ENCODE measurements at regions not wholly inside any gene's neighbourhood (a gene's known extent, or its start where the extent isn't known, plus 50 kb on each side); places are given as distances from the start of the nearest gene placed in this dataset.
"Not testable (repeated sequence)": the region's sequence is repeated elsewhere in the genome, so short reads cannot be mapped to it uniquely, and the experiment has no call there.

DNA sequence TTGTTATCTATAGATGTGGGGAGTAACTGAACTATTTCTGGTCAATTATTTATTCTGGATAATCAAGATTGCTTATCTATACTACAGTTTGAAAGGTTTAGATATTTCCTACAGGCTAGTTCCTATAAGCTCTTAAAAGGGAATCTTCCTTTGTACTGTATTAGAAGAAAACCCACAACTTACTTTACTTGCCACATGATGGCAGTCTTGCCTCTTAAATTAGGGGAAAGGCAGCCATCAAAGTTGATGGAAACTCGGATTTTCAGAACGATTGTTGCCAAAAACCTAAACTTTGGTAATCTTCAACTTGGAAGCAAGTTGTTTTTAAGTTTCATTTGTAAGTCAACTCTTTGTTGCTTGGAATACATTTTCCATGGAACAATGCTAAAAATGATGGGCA, 77.2 kb upstream of the AGTPBP1 start:
- H3K4me1 ChIP-seq (ENCODE audit: control insufficient read depth, low read length); H3K4me2 ChIP-seq (ENCODE audit: low read length); H4K20me1 ChIP-seq (ENCODE audit: control insufficient read depth, insufficient read depth, low read depth, low read length); H3K9me3 ChIP-seq (ENCODE audit: control insufficient read depth, insufficient read depth, low read length); H3K79me2 ChIP-seq (ENCODE audit: control insufficient read depth, low read length); H3K27me3 ChIP-seq (ENCODE audit: control insufficient read depth, low read length); H3K9me2 ChIP-seq (replicated peaks; ENCODE audit: control insufficient read depth, low read length); H3K36me3 ChIP-seq (ENCODE audit: control insufficient read depth, low read length); H3K27ac ChIP-seq (ENCODE audit: low read depth, low read length); H3F3A ChIP-seq (ENCODE audit: control insufficient read depth, insufficient read depth); H3K4me3 ChIP-seq (ENCODE audit: low read length): not testable (repeated sequence)
- peak; percentile 14 for TF ChIP-seq CTCF (IDR thresholded peaks at IDR 0.05; ENCODE audit: low read depth, low read length, poor library complexity, severe bottlenecking)

DNA sequence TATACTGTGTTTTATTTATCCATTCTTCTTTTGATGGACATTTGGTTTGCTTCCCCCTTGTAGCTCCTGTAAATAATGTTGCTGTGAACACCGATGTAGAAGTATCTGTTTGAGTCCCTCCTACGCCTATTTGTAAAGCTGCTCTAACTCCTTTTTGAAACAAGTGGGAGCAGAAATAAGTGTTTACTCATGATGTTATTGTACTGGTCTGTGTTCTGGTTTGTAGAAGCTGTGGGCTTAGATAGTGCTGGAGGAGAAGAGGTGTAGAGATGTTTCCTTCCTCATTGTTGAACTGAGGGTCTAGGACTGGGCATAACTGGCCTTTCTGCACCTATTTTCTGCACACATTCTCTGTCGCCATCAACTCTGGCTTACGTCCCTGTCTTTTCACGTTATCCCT, 78.8 kb upstream of the AGTPBP1 start:
- H3K4me2 ChIP-seq (ENCODE audit: low read length); H3K27me3 ChIP-seq (ENCODE audit: control insufficient read depth, low read length); H3K9me2 ChIP-seq (replicated peaks; ENCODE audit: control insufficient read depth, low read length); H3K9me3 ChIP-seq (ENCODE audit: control insufficient read depth, insufficient read depth, low read length); H3K79me2 ChIP-seq (ENCODE audit: control insufficient read depth, low read length); H3K4me3 ChIP-seq (ENCODE audit: low read length); H4K20me1 ChIP-seq (ENCODE audit: control insufficient read depth, insufficient read depth, low read depth, low read length); H3K27ac ChIP-seq (ENCODE audit: low read depth, low read length); H3F3A ChIP-seq (ENCODE audit: control insufficient read depth, insufficient read depth); H3K4me1 ChIP-seq (ENCODE audit: control insufficient read depth, low read length); H3K36me3 ChIP-seq (ENCODE audit: control insufficient read depth, low read length): not testable (repeated sequence)

GRCh38 chr9:85824949-85825348, 83.2 kb upstream of the AGTPBP1 start:
- H3F3A ChIP-seq (ENCODE audit: control insufficient read depth, insufficient read depth) = not testable (repeated sequence)

GRCh38 chr9:85834591-85834990, 92.8 kb upstream of the AGTPBP1 start:
- H3F3A ChIP-seq (ENCODE audit: control insufficient read depth, insufficient read depth); H3K27ac ChIP-seq (ENCODE audit: low read depth, low read length); H4K20me1 ChIP-seq (ENCODE audit: control insufficient read depth, insufficient read depth, low read depth, low read length); H3K27me3 ChIP-seq (ENCODE audit: control insufficient read depth, low read length); H3K4me2 ChIP-seq (ENCODE audit: low read length); H3K79me2 ChIP-seq (ENCODE audit: control insufficient read depth, low read length); H3K9me2 ChIP-seq (replicated peaks; ENCODE audit: control insufficient read depth, low read length); H3K36me3 ChIP-seq (ENCODE audit: control insufficient read depth, low read length); H3K4me3 ChIP-seq (ENCODE audit: low read length); H3K9me3 ChIP-seq (ENCODE audit: control insufficient read depth, insufficient read depth, low read length); H3K4me1 ChIP-seq (ENCODE audit: control insufficient read depth, low read length): not testable (repeated sequence)

More at GRCh38 chr9:85824949-85825348, 83.2 kb upstream of the AGTPBP1 start:
- H3K9me3 ChIP-seq (ENCODE audit: control insufficient read depth, insufficient read depth, low read length); H3K27ac ChIP-seq (ENCODE audit: low read depth, low read length); H3K36me3 ChIP-seq (ENCODE audit: control insufficient read depth, low read length); H3K4me1 ChIP-seq (ENCODE audit: control insufficient read depth, low read length); H3K4me2 ChIP-seq (ENCODE audit: low read length); H3K79me2 ChIP-seq (ENCODE audit: control insufficient read depth, low read length); H3K4me3 ChIP-seq (ENCODE audit: low read length); H4K20me1 ChIP-seq (ENCODE audit: control insufficient read depth, insufficient read depth, low read depth, low read length); H3K9me2 ChIP-seq (replicated peaks; ENCODE audit: control insufficient read depth, low read length); H3K27me3 ChIP-seq (ENCODE audit: control insufficient read depth, low read length): not testable (repeated sequence)
- peak; percentile 10 for TF ChIP-seq CTCF (IDR thresholded peaks at IDR 0.05; ENCODE audit: low read depth, low read length, poor library complexity, severe bottlenecking)

GRCh38 chr9:85843949-85844348, 97.0 kb upstream of the NAA35 start:
- H3K27ac ChIP-seq (ENCODE audit: low read depth, low read length); H3F3A ChIP-seq (ENCODE audit: control insufficient read depth, insufficient read depth); H3K36me3 ChIP-seq (ENCODE audit: control insufficient read depth, low read length); H3K9me2 ChIP-seq (replicated peaks; ENCODE audit: control insufficient read depth, low read length); H3K9me3 ChIP-seq (ENCODE audit: control insufficient read depth, insufficient read depth, low read length); H3K4me1 ChIP-seq (ENCODE audit: control insufficient read depth, low read length); H3K27me3 ChIP-seq (ENCODE audit: control insufficient read depth, low read length); H4K20me1 ChIP-seq (ENCODE audit: control insufficient read depth, insufficient read depth, low read depth, low read length); H3K4me2 ChIP-seq (ENCODE audit: low read length); H3K4me3 ChIP-seq (ENCODE audit: low read length); H3K79me2 ChIP-seq (ENCODE audit: control insufficient read depth, low read length): not testable (repeated sequence)

DNA sequence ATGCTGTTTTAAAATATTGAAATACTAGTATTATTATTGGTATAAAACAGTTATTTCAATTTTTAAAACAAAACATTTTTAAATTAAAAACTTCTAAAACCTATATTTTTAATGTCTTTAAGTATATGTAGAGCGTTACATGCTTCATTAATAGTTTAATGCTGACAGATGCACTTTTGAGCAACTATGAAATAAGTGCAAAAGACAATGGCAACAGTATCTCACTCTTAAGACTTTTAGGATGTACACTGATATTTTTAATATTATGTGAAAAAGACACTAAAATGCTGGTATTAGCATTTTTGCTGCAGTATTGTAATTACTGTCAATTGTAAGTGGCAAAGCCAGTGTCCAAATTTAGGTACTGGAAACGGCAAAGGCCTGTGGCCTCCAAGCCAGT, 93.2 kb upstream of the NAA35 start:
- not testable (repeated sequence) for H3K4me1 ChIP-seq (ENCODE audit: control insufficient read depth, low read length); H3K4me3 ChIP-seq (ENCODE audit: low read length); H3K27me3 ChIP-seq (ENCODE audit: control insufficient read depth, low read length); H4K20me1 ChIP-seq (ENCODE audit: control insufficient read depth, insufficient read depth, low read depth, low read length); H3K79me2 ChIP-seq (ENCODE audit: control insufficient read depth, low read length); H3K27ac ChIP-seq (ENCODE audit: low read depth, low read length); H3K36me3 ChIP-seq (ENCODE audit: control insufficient read depth, low read length); H3F3A ChIP-seq (ENCODE audit: control insufficient read depth, insufficient read depth); H3K4me2 ChIP-seq (ENCODE audit: low read length); H3K9me3 ChIP-seq (ENCODE audit: control insufficient read depth, insufficient read depth, low read length); H3K9me2 ChIP-seq (replicated peaks; ENCODE audit: control insufficient read depth, low read length)

All from DOHH2 (cell line).